ENCODE measurements at regions not wholly inside any gene's neighbourhood (a gene's known extent, or its start where the extent isn't known, plus 50 kb on each side); places are given as distances from the start of the nearest gene placed in this dataset.

DNA sequence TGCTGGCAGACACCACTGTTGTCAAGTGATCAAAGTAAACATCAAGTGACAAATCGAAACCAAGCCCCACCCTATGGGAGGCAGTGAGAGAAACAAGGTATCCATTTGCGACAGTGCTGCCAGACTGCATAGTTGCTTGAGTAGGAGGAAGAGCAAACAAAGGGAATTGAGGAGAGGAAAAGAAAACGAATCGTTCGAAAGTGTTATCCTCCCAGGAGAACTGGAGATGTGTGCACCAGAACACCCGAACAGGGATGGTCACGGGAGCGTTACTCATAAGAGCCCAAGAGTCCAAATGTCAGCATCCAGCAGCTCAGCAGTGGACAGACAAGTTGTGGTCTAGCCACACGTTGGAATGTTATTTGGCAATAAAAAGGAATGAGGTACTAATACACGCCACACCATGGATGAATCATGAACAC lies 58.4 kb upstream of the NUP50 start:
- H3K27ac ChIP-seq, result peak overlapping the region in 2 of 4 donors; percentile 15 to 39
- H3K4me3 ChIP-seq, result no peak overlapping the region
- TF ChIP-seq, protein P1, sequence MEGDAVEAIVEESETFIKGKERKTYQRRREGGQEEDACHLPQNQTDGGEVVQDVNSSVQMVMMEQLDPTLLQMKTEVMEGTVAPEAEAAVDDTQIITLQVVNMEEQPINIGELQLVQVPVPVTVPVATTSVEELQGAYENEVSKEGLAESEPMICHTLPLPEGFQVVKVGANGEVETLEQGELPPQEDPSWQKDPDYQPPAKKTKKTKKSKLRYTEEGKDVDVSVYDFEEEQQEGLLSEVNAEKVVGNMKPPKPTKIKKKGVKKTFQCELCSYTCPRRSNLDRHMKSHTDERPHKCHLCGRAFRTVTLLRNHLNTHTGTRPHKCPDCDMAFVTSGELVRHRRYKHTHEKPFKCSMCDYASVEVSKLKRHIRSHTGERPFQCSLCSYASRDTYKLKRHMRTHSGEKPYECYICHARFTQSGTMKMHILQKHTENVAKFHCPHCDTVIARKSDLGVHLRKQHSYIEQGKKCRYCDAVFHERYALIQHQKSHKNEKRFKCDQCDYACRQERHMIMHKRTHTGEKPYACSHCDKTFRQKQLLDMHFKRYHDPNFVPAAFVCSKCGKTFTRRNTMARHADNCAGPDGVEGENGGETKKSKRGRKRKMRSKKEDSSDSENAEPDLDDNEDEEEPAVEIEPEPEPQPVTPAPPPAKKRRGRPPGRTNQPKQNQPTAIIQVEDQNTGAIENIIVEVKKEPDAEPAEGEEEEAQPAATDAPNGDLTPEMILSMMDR (IDR thresholded peaks at IDR 0.05), result no peak
- TF ChIP-seq POLR2A (IDR thresholded peaks at IDR 0.05), result no peak
- intact Hi-C loops (cut with DNase I), result loop anchor here (10.0 kb wide), 1 partner anchor 150 kb away; no protein-coding TSS in a partner anchor
- no peaks in the 10 kb centered on the region for H3K9me3 ChIP-seq
- 18 to 35% methylated on average over 10 of the region's 10 CpGs for WGBS, 2 donors
- no peaks in the 10 kb centered on the region for H3K36me3 ChIP-seq
- H3K4me1 ChIP-seq, result peaks cover 0 to 9% (median 0%) of the 10 kb centered on the region in 3 donors
- no peak for DNase-seq
- H3K27me3 ChIP-seq, result peaks cover 0 to 48% (median 0%) of the 10 kb centered on the region in 4 donors

DNA sequence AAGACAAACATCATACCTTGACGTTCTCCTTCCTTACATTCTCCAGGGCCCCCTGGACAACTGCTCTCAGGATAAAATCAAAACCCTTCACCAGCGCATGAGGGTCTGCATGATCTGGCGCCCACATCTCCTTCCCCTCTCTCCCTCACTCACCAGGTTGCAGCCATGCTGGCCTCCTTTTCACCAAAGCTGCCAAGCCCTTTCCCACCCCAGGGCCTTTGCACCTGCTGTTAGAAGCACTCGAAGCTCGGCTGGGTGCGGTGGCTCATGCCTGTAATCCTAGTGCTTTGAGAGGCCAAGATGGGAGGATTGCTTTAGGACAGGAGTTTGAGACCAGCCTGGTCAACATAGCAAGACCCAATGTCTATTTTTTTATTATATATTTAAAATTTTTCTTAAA lies 56.1 kb upstream of the NUP50 start:
- Histone ChIP-seq H3K27me3 (peaks cover 0 to 28% (median 0%) of the 10 kb centered on the region in 4 donors), H3K27ac (no peak overlapping the region), H3K4me1 (peaks cover 0 to 9% (median 0%) of the 10 kb centered on the region in 3 donors), H3K9me3 (no peaks in the 10 kb centered on the region), H3K36me3 (no peaks in the 10 kb centered on the region), H3K4me3 (no peak overlapping the region)
- intact Hi-C loops (cut with DNase I), result loop anchor here (10.0 kb wide), 1 partner anchor 147 kb away; no protein-coding TSS in a partner anchor
- TF ChIP-seq, protein P1 (IDR thresholded peaks at IDR 0.05), result no peak
- TF ChIP-seq POLR2A (IDR thresholded peaks at IDR 0.05), result no peak
- WGBS, 2 donors, result 88 to 92% methylated on average over 6 of the region's 6 CpGs
- no peak for DNase-seq

DNA sequence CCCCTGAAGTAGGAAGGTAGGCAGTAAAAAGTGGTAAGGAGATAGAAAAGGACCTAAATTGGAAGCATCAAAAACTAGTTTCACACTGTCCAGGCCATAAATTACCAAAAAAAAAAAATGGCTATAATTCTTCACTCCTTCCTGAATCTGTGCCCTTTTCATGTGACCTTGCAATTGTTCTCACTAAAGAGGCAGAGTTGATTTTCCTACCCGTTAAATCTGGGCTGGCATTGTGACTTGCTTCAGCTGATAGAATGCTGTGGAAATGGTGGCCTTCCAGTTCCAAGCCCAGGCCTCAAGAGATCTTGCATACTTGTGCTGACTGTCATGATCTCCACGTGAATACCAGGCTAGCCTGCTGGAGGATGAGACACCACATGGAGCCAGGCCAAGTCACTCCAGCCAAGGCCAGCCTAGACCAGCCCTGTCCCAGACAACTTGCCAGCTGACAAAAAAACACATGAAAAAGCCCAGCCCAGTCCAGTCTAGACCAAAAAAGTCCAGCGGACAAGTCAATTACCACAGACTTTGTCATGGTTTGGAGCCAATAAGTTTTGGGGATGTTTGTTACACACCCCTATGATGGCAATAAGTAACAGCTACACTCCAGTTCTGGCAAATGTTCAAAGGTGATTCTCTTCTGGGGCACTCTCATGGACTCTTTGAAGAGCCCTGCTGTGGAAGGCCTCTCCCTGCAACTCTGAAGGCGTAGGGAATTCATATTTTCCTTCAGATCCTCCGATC lies 51.4 kb upstream of the NUP50 start:
- intact Hi-C loops (cut with DNase I), result no loop called here
- H3K4me1 ChIP-seq, result no peaks in the 10 kb centered on the region
- no peaks in the 10 kb centered on the region for H3K9me3 ChIP-seq
- no peak for DNase-seq
- 51 to 85% methylated on average over 1 to 3 of the region's 5 CpGs for WGBS, 2 donors
- H3K27me3 ChIP-seq, result peaks cover 0 to 14% (median 0%) of the 10 kb centered on the region in 4 donors
- H3K4me3 ChIP-seq, result no peak overlapping the region
- no peak for TF ChIP-seq POLR2A (IDR thresholded peaks at IDR 0.05)
- TF ChIP-seq, protein P1 (IDR thresholded peaks at IDR 0.05), result no peak
- no peak overlapping the region for H3K27ac ChIP-seq
- H3K36me3 ChIP-seq, result no peaks in the 10 kb centered on the region

Data from esophagus squamous epithelium (tissue), 5 donors.